ENCODE measurements at regions not wholly inside any gene's neighbourhood (a gene's known extent, or its start where the extent isn't known, plus 50 kb on each side); places are given as distances from the start of the nearest gene placed in this dataset.

GRCh38 chr16:85171004-85171758 is 58.9 kb upstream of the CIBAR2 start (continued):
- TF ChIP-seq ZFP91 (CRISPR knock-in tag; IDR thresholded peaks at IDR 0.05; ENCODE audit: borderline replicate concordance) (peak; percentile 19; the same call in 1 of the 2 replicates), NPAS2 (CRISPR knock-in tag; IDR thresholded peaks at IDR 0.05; ENCODE audit: borderline replicate concordance) (no peak), ZFP90 (CRISPR knock-in tag; IDR thresholded peaks at IDR 0.05; ENCODE audit: borderline replicate concordance) (no peak), SRSF9 (IDR thresholded peaks at IDR 0.05; ENCODE audit: borderline replicate concordance, insufficient read depth, low read depth, low read length, poor library complexity, severe bottlenecking) (no peak), ZNF781 (CRISPR knock-in tag; IDR thresholded peaks at IDR 0.05; ENCODE audit: borderline replicate concordance, not compliant biosample characterization) (no peak), GZF1 (CRISPR knock-in tag; IDR thresholded peaks at IDR 0.05) (no peak), ZNF549 (CRISPR knock-in tag; IDR thresholded peaks at IDR 0.05) (no peak), GABPA (IDR thresholded peaks at IDR 0.05; ENCODE audit: low read depth, low read length) (no peak), GABPA (CRISPR knock-in tag; IDR thresholded peaks at IDR 0.05; ENCODE audit: low read depth) (no peak), EED (CRISPR knock-in tag; IDR thresholded peaks at IDR 0.05) (peak; percentile 39; the same call in 1 of the 2 replicates), NONO (IDR thresholded peaks at IDR 0.05) (no peak), NONO (CRISPR knock-in tag; conservative IDR thresholded peaks at IDR 0.05) (0 out of 2 replicates have a peak, but pooled peaks have one; percentile 20), JUN (CRISPR knock-in tag; IDR thresholded peaks at IDR 0.05) (no peak), BRCA1 (CRISPR knock-in tag; IDR thresholded peaks at IDR 0.05) (no peak), GLMP (CRISPR knock-in tag; IDR thresholded peaks at IDR 0.05; ENCODE audit: borderline replicate concordance) (no peak), ZNF567 (CRISPR knock-in tag; IDR thresholded peaks at IDR 0.05; ENCODE audit: borderline replicate concordance) (no peak), TCF7 (IDR thresholded peaks at IDR 0.05; ENCODE audit: low read depth) (no peak), ZC3H13 (CRISPR knock-in tag; IDR thresholded peaks at IDR 0.05) (no peak), KLF15 (CRISPR knock-in tag; IDR thresholded peaks at IDR 0.05; ENCODE audit: borderline replicate concordance) (no peak), ZNF12 (CRISPR knock-in tag; IDR thresholded peaks at IDR 0.05) (no peak), ZNF839 (CRISPR knock-in tag; IDR thresholded peaks at IDR 0.05; ENCODE audit: borderline replicate concordance) (no peak), ZNF788 (CRISPR knock-in tag; IDR thresholded peaks at IDR 0.05; ENCODE audit: borderline replicate concordance) (peak; percentile 74), HNF4A (CRISPR knock-in tag; IDR thresholded peaks at IDR 0.05) (peak; percentile 44), ZNF234 (CRISPR knock-in tag; conservative IDR thresholded peaks at IDR 0.05) (no peak), MTERF4 (CRISPR knock-in tag; IDR thresholded peaks at IDR 0.05) (0 out of 2 replicates have a peak, but pooled peaks have one; percentile 37)
